ENCODE measurements at regions not wholly inside any gene's neighbourhood (a gene's known extent, or its start where the extent isn't known, plus 50 kb on each side); places are given as distances from the start of the nearest gene placed in this dataset.
A peak's percentile ranks its signal among the peaks of the same experiment; 100 is the strongest.

GRCh38 chr6:82608781-82609180, 245.2 kb downstream of the TPBG start (continued):
- no peak for TF ChIP-seq ZNF132 (tag by site-specific recombination; IDR thresholded peaks at IDR 0.05; ENCODE audit: borderline replicate concordance)
- no peak for TF ChIP-seq ZNF19 (tag by site-specific recombination; IDR thresholded peaks at IDR 0.05; ENCODE audit: low read depth)
- no peak for TF ChIP-seq ZNF747 (tag by site-specific recombination; IDR thresholded peaks at IDR 0.05)
- TF ChIP-seq, protein P1, sequence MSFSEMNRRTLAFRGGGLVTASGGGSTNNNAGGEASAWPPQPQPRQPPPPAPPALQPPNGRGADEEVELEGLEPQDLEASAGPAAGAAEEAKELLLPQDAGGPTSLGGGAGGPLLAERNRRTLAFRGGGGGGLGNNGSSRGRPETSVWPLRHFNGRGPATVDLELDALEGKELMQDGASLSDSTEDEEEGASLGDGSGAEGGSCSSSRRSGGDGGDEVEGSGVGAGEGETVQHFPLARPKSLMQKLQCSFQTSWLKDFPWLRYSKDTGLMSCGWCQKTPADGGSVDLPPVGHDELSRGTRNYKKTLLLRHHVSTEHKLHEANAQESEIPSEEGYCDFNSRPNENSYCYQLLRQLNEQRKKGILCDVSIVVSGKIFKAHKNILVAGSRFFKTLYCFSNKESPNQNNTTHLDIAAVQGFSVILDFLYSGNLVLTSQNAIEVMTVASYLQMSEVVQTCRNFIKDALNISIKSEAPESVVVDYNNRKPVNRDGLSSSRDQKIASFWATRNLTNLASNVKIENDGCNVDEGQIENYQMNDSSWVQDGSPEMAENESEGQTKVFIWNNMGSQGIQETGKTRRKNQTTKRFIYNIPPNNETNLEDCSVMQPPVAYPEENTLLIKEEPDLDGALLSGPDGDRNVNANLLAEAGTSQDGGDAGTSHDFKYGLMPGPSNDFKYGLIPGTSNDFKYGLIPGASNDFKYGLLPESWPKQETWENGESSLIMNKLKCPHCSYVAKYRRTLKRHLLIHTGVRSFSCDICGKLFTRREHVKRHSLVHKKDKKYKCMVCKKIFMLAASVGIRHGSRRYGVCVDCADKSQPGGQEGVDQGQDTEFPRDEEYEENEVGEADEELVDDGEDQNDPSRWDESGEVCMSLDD (tag by site-specific recombination; IDR thresholded peaks at IDR 0.05) = no peak
- TF ChIP-seq ZSCAN5A (tag by site-specific recombination; IDR thresholded peaks at IDR 0.05) = no peak
- no peak for TF ChIP-seq ZNF623 (tag by site-specific recombination; IDR thresholded peaks at IDR 0.05)
- TF ChIP-seq MEIS1 (CRISPR knock-in tag; IDR thresholded peaks at IDR 0.05; ENCODE audit: borderline replicate concordance) = no peak
- TF ChIP-seq ZNF341 (tag by site-specific recombination; IDR thresholded peaks at IDR 0.05; ENCODE audit: low read depth) = no peak

DNA sequence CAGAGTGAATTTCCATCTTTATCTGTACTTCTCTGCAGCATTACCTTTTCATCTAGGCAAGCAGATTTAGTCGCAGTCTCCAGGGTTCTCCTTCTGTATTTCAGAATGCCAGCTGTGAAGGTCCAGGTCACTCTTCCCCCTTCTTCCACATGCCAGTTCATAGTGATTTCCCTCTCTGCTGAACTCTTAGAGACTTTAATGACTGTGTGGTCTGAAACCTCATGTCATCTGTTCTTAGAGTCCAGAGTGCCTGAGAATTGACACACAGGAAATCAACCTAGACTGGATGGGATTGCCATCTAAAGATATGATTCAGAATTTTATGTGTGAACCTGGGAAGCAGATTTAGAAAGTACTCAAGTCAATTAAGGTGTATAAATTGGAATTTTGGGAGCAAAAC, 248.1 kb downstream of the TPBG start:
- POLR2A ChIA-PET = no interaction called here

DNA sequence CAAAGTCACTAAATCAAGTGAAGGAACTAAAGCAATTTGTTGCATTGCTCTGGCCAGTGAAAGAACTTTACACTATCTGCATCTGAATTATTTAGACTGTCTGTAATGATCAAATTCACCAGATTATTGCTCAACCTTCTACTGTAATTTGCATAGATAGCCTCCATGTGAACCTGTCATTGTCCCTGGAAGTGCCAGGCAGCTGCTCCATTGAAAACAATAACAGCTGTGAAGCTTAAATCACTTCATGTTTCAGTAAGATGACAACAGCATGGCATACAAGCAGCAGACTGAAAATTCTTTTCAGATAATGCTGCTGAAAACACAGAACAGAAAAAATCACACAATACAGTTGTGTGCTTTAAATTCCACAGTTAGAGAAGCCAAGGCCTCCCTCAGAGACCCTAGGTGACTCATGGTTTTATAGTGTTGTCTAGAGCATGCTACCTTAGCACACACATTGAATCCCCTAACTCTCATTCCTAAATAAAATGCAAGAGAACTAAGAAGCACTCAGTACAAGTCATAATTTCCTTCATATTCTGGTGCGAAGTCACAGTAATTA, 248.9 kb downstream of the TPBG start:
- no peak overlapping the region for H3K4me3 ChIP-seq (ENCODE audit: low read depth, low read length)
- 0 out of 2 replicates have a peak, but pooled peaks cover 2% of the 10 kb centered on the region for H3K4me1 ChIP-seq (ENCODE audit: control insufficient read depth, insufficient read depth, low read length)
- no peak overlapping the region for H3K27ac ChIP-seq (ENCODE audit: extremely low read depth, low read depth, low read length)
- H3K36me3 ChIP-seq (ENCODE audit: control insufficient read depth in 2 of 2, insufficient read depth in 1 of 2, low read length in 2 of 2) = no peaks in the 10 kb centered on the region
- no peaks in the 10 kb centered on the region for H3K9me3 ChIP-seq (ENCODE audit: control insufficient read depth, insufficient read depth, low read depth, low read length)
- ChIA-PET CTCF (no interaction called here), POLR2A (no interaction called here)
- TF ChIP-seq ZNF48 (tag by site-specific recombination; IDR thresholded peaks at IDR 0.05) = no peak
- TF ChIP-seq ZFP69B (tag by site-specific recombination; IDR thresholded peaks at IDR 0.05) = no peak
- TF ChIP-seq ZNF175 (tag by site-specific recombination; IDR thresholded peaks at IDR 0.05) = no peak
- no peak for TF ChIP-seq YY2 (tag by site-specific recombination; IDR thresholded peaks at IDR 0.05)
- TF ChIP-seq ZNF335 (tag by site-specific recombination; conservative IDR thresholded peaks at IDR 0.05) = 0 out of 2 replicates have a peak, but pooled peaks have one; percentile 30
- no peak for TF ChIP-seq KLF8 (tag by site-specific recombination; IDR thresholded peaks at IDR 0.05)
- TF ChIP-seq ZNF571 (tag by site-specific recombination; IDR thresholded peaks at IDR 0.05) = no peak
- TF ChIP-seq REPIN1 (tag by site-specific recombination; IDR thresholded peaks at IDR 0.05; ENCODE audit: low read depth) = no peak
- TF ChIP-seq GLI2 (tag by site-specific recombination; IDR thresholded peaks at IDR 0.05; ENCODE audit: borderline replicate concordance, low read depth) = no peak
- TF ChIP-seq ZNF138 (tag by site-specific recombination; IDR thresholded peaks at IDR 0.05; ENCODE audit: borderline replicate concordance) = no peak
- TF ChIP-seq ZNF558 (tag by site-specific recombination; IDR thresholded peaks at IDR 0.05) = no peak
- no peak for TF ChIP-seq ZNF501 (tag by site-specific recombination; IDR thresholded peaks at IDR 0.05)

More for the DNA sequence above, 248.1 kb downstream of the TPBG start:
- TF ChIP-seq TRIM28 (IDR thresholded peaks at IDR 0.05; ENCODE audit: borderline replicate concordance, low read length) = no peak
- no peak for TF ChIP-seq ZNF544 (tag by site-specific recombination; IDR thresholded peaks at IDR 0.05)
- no peak for TF ChIP-seq ZNF311 (tag by site-specific recombination; IDR thresholded peaks at IDR 0.05; ENCODE audit: borderline replicate concordance)
- no peak for TF ChIP-seq GLIS2 (tag by site-specific recombination; IDR thresholded peaks at IDR 0.05)
- no peak for TF ChIP-seq ZNF398 (tag by site-specific recombination; IDR thresholded peaks at IDR 0.05)
- no peak for TF ChIP-seq SP7 (tag by site-specific recombination; IDR thresholded peaks at IDR 0.05)
- no peak for TF ChIP-seq ZNF19 (tag by site-specific recombination; IDR thresholded peaks at IDR 0.05; ENCODE audit: low read depth)
- no peak for TF ChIP-seq ZNF76 (tag by site-specific recombination; IDR thresholded peaks at IDR 0.05; ENCODE audit: borderline replicate concordance, low read depth)
- no peak for TF ChIP-seq ZNF776 (tag by site-specific recombination; IDR thresholded peaks at IDR 0.05; ENCODE audit: borderline replicate concordance)
- TF ChIP-seq, protein P2, sequence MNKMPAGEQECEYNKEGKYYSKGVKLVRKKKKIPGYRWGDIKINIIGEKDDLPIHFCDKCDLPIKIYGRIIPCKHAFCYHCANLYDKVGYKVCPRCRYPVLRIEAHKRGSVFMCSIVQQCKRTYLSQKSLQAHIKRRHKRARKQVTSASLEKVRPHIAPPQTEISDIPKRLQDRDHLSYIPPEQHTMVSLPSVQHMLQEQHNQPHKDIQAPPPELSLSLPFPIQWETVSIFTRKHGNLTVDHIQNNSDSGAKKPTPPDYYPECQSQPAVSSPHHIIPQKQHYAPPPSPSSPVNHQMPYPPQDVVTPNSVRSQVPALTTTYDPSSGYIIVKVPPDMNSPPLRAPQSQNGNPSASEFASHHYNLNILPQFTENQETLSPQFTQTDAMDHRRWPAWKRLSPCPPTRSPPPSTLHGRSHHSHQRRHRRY (tag by site-specific recombination; IDR thresholded peaks at IDR 0.05) = no peak
- TF ChIP-seq ZSCAN23 (tag by site-specific recombination; IDR thresholded peaks at IDR 0.05) = no peak
- Histone ChIP-seq H3K36me3 (ENCODE audit: control insufficient read depth in 2 of 2, insufficient read depth in 1 of 2, low read length in 2 of 2) (no peaks in the 10 kb centered on the region), H3K27ac (ENCODE audit: extremely low read depth, low read depth, low read length) (no peak overlapping the region), H3K4me3 (ENCODE audit: low read depth, low read length) (no peak overlapping the region), H3K9me3 (ENCODE audit: control insufficient read depth, insufficient read depth, low read depth, low read length) (no peaks in the 10 kb centered on the region), H3K4me1 (ENCODE audit: control insufficient read depth, insufficient read depth, low read length) (0 out of 2 replicates have a peak, but pooled peaks cover 2% of the 10 kb centered on the region)
- CTCF ChIA-PET = interaction anchor here (0.7 kb wide), 1 partner anchor 277 kb away, joined by 3 read pairs; no protein-coding TSS in a partner anchor

All from HEK293 (cell line).